CD14-positive monocyte (primary cell): ENCODE measurements at regions not wholly inside any gene's neighbourhood (a gene's known extent, or its start where the extent isn't known, plus 50 kb on each side); places are given as distances from the start of the nearest gene placed in this dataset.

Experiments used
- DNase-seq, 3 donors: peaks; one replicate each; pipeline ENCODE4 v3.0.0-alpha.2; 2011 to 2022
- H2AFZ ChIP-seq: 2 replicates; pipeline ENCODE4 v1.6.0; 2012; ENCODE audit warnings: mild to moderate bottlenecking, low read depth, low read length, inconsistent platforms; ENCODE audit not compliant: insufficient read depth, poor library complexity, severe bottlenecking
- H3K27ac ChIP-seq, 2 donors: 1 replicate in 1 of 2; 2 replicates in 1 of 2; pipeline ENCODE4 v1.5.1; 2012 to 2013; ENCODE audit warnings: low read length in 2 of 2, control low read depth in 1 of 2, inconsistent platforms in 1 of 2, low read depth in 1 of 2, mild to moderate bottlenecking in 1 of 2
- H3K27me3 ChIP-seq, 2 donors: one replicate each; pipeline versions ENCODE4 v1.6.0 to v1.6.1; 2011 to 2013; ENCODE audit warnings: low read length in 2 of 2; ENCODE audit not compliant: control insufficient read depth in 2 of 2, insufficient read depth in 2 of 2
- H3K36me3 ChIP-seq, 2 donors: replicated peaks in 1 of 2; 1 replicate in 1 of 2; 2 replicates in 1 of 2; pipeline versions ENCODE4 v1.5.1 to v1.6.1; 2012 to 2013; ENCODE audit warnings: low read length in 2 of 2, control low read depth in 1 of 2, inconsistent platforms in 1 of 2, mild to moderate bottlenecking in 1 of 2; ENCODE audit not compliant: insufficient read depth in 2 of 2, control insufficient read depth in 1 of 2
- H3K4me1 ChIP-seq, 2 donors: 1 replicate in 1 of 2; 2 replicates in 1 of 2; pipeline versions ENCODE4 v1.5.1 to v1.6.1; 2012 to 2013; ENCODE audit warnings: low read length in 2 of 2, control low read depth in 1 of 2, inconsistent platforms in 1 of 2, mild to moderate bottlenecking in 1 of 2, moderate library complexity in 1 of 2; ENCODE audit not compliant: insufficient read depth in 2 of 2, control insufficient read depth in 1 of 2
- H3K4me2 ChIP-seq: replicated peaks from 2 replicates; pipeline ENCODE3; 2012; ENCODE audit warnings: low read length, moderate library complexity, mild to moderate bottlenecking; ENCODE audit not compliant: poor library complexity, severe bottlenecking; ENCODE audit errors: extremely low read depth
- H3K4me3 ChIP-seq, 3 experiments: fragments of 200-600 bp in 1 of 3; sonication (generic) in 1 of 3; replicated peaks in 1 of 3; 1 replicate in 2 of 3; 2 replicates in 1 of 3; pipeline ENCODE4 v1.5.1; 2011 to 2013; ENCODE audit warnings: low read length in 3 of 3, mild to moderate bottlenecking in 3 of 3, control low read depth in 2 of 3, low read depth in 2 of 3, inconsistent platforms in 1 of 3, moderate library complexity in 1 of 3
- H3K79me2 ChIP-seq: 2 replicates; pipeline ENCODE4 v1.6.0; 2012; ENCODE audit warnings: mild to moderate bottlenecking, control low read depth, inconsistent platforms, low read length, moderate library complexity; ENCODE audit not compliant: insufficient read depth
- H3K9ac ChIP-seq: 2 replicates; pipeline ENCODE4 v1.6.0; 2017; ENCODE audit warnings: low read length, mild to moderate bottlenecking; ENCODE audit not compliant: insufficient read depth, poor library complexity, severe bottlenecking
- H3K9me3 ChIP-seq, 2 donors: replicated peaks in 1 of 2; 1 replicate in 1 of 2; 2 replicates in 1 of 2; pipeline versions ENCODE4 v1.5.1 to v1.6.1; 2012 to 2013; ENCODE audit warnings: low read length in 2 of 2, control low read depth in 1 of 2; ENCODE audit not compliant: control insufficient read depth in 1 of 2, insufficient read depth in 1 of 2
- H4K20me1 ChIP-seq: 2 replicates; pipeline ENCODE4 v1.6.0; 2012; ENCODE audit warnings: mild to moderate bottlenecking, low read length, control low read depth, moderate library complexity; ENCODE audit not compliant: insufficient read depth
- H3K27ac Mint-ChIP-seq, 7 donors: one replicate each; pipeline ENCODE4 v1.8.0; 2020; ENCODE audit warnings: mild to moderate bottlenecking in 7 of 7, mixed read lengths in 7 of 7, moderate library complexity in 6 of 7, inconsistent platforms in 2 of 7
- H3K27me3 Mint-ChIP-seq, 3 donors: one replicate each; pipeline ENCODE4 v1.8.0; 2021 to 2022; ENCODE audit warnings: low read depth in 3 of 3, mild to moderate bottlenecking in 3 of 3, mixed read lengths in 3 of 3, moderate library complexity in 3 of 3, inconsistent platforms in 1 of 3
- H3K36me3 Mint-ChIP-seq, 2 donors: one replicate each; pipeline ENCODE4 v1.8.0; 2020; ENCODE audit warnings: mixed read lengths in 2 of 2, inconsistent platforms in 1 of 2, mild to moderate bottlenecking in 1 of 2
- H3K4me1 Mint-ChIP-seq: one replicate; pipeline ENCODE4 v1.8.0; 2020; ENCODE audit warnings: mild to moderate bottlenecking, mixed read lengths
- H3K4me3 Mint-ChIP-seq, 2 donors: one replicate each; pipeline ENCODE4 v1.8.0; 2020; ENCODE audit warnings: mild to moderate bottlenecking in 2 of 2, mixed read lengths in 2 of 2, moderate library complexity in 1 of 2
- H3K9me3 Mint-ChIP-seq, 7 donors: one replicate each; pipeline ENCODE4 v1.8.0; 2020 to 2022; ENCODE audit warnings: mixed read lengths in 7 of 7, mild to moderate bottlenecking in 6 of 7, moderate library complexity in 6 of 7, inconsistent platforms in 2 of 7
- CTCF ChIP-seq: fragments of 200-600 bp; IDR thresholded peaks from one replicate; pipeline ENCODE4 v1.8.0; 2022; ENCODE audit warnings: antibody characterized with exemption, mild to moderate bottlenecking
- WGBS: methylation state at CpG from one replicate; pipeline ENCODE4 v1.1.5; 2013; ENCODE audit warnings: missing lambda C conversion rate; ENCODE audit not compliant: insufficient coverage; 5-methylcytosine and 5-hydroxymethylcytosine counted together
- intact Hi-C, 2 donors: fragments of 100-400 bp; cut with micrococcal nuclease; formaldehyde crosslinking; loops; one replicate each; pipeline versions ENCODE4 v1.15.0 to v1.15.1; 2023

- H3K4me3 ChIP-seq, result no peak overlapping the region
- Mint-ChIP-seq H3K4me3 (no peak overlapping the region), H3K36me3 (no peaks in the 10 kb centered on the region), H3K9me3 (peaks cover 0 to 4% (median 3%) of the 10 kb centered on the region in 7 donors), H3K27me3 (no peaks in the 10 kb centered on the region), H3K27ac (no peak overlapping the region), H3K4me1 (no peaks in the 10 kb centered on the region)
- no peaks in the 10 kb centered on the region for H3K36me3 ChIP-seq
- no peaks in the 10 kb centered on the region for H3K4me1 ChIP-seq
- H3K9ac ChIP-seq, result no peak overlapping the region
- DNase-seq, result no peak
- intact Hi-C loops, result no loop called here
- no peak overlapping the region for H3K4me2 ChIP-seq
- H3K9me3 ChIP-seq, result no peaks in the 10 kb centered on the region
- WGBS, result no CpG with 5 or more reads among the region's 1 CpG
- no peaks in the 10 kb centered on the region for H3K27me3 ChIP-seq
- no peak overlapping the region for H2AFZ ChIP-seq
- H4K20me1 ChIP-seq, result no peaks in the 10 kb centered on the region
- no peak overlapping the region for H3K27ac ChIP-seq
- TF ChIP-seq CTCF, result no peak
- H3K79me2 ChIP-seq, result no peaks in the 10 kb centered on the region
Observed at GRCh38 chr2:57615855-57616556, 430.6 kb upstream of the VRK2 start.

- Histone ChIP-seq H3K4me1 (no peaks in the 10 kb centered on the region), H4K20me1 (no peaks in the 10 kb centered on the region), H3K27me3 (no peaks in the 10 kb centered on the region), H3K4me3 (no peak overlapping the region), H3K36me3 (no peaks in the 10 kb centered on the region), H3K79me2 (no peaks in the 10 kb centered on the region), H3K27ac (no peak overlapping the region), H3K4me2 (no peak overlapping the region), H2AFZ (no peak overlapping the region), H3K9ac (no peak overlapping the region), H3K9me3 (no peaks in the 10 kb centered on the region)
- Mint-ChIP-seq H3K27ac (no peak overlapping the region), H3K27me3 (no peaks in the 10 kb centered on the region), H3K4me3 (no peak overlapping the region), H3K9me3 (peaks cover 0 to 2% (median 0%) of the 10 kb centered on the region in 7 donors), H3K4me1 (no peaks in the 10 kb centered on the region), H3K36me3 (no peaks in the 10 kb centered on the region)
- no peak for DNase-seq
- no peak for TF ChIP-seq CTCF
- 83% methylated on average over 1 of the region's 3 CpGs for WGBS
- intact Hi-C loops, result no loop called here
Observed at GRCh38 chr2:57617318-57617717, 429.3 kb upstream of the VRK2 start.
